GM18511 (cell line): ENCODE measurements at regions not wholly inside any gene's neighbourhood (a gene's known extent, or its start where the extent isn't known, plus 50 kb on each side); places are given as distances from the start of the nearest gene placed in this dataset.
"Not testable (repeated sequence)": the region's sequence is repeated elsewhere in the genome, so short reads cannot be mapped to it uniquely, and the experiment has no call there.

Experiments used
- ATAC-seq: cut with Tn5 transposase; IDR thresholded peaks from one replicate; pipeline ENCODE4 v1.9.1; 2021; ENCODE audit warnings: mild to moderate bottlenecking, moderate library complexity; ENCODE audit not compliant: unreplicated experiment

DNA sequence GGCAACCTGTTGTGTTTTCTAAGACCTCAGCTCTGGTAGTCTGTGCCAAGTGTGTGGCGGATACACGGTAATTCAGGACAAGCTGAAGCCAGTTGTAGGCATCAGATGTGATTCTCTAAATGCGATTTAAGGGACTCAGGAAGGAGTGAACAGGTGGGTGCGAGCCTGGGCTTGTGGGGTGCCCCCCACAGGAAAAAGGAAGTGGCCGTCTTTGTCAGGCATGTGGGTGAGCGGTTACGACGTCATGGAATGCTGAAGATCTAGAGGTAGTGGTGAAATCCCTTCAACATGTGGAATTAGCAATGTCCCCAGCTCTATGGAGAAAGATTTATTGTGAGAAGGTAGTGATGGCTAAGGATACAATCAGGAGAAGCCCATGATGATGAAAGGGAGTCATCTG is 95.1 kb upstream of the EXOC2 start:
- no peak for ATAC-seq

DNA sequence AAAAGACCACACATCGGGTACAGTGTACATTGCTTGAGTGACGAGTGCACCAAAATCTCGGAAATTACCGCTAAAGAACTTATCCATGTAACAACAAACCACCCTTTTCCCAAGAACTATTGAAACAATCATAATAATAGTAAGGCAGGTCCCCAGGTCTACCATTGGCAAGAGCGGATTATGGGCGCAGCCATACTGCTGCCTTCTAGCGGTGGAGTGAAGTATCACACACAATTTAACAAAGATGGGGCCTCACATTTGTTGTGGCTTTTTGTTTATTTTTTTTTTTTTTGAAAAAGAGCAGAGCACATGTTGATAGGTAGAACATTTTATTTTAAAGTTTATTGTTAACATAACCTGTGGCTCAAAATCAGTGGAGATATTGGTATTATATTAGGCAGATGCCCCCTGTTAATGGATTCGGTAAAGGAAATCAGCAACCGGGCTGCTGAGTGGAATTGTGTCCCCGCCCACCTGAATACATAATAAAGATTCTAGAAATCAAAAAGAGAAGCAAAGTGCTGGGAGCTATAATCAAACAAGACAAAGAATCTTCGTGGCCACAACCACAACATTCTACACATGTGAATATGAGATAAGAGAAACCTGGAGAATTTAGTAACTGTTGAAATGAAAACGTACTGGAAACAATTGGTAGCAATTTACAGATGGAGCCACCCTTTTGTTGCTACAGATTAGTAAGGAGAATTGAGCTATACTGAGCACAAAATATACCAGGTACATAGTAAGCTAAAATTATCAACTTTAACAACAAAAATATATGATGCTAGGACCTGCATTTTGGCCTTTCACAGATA is 94.2 kb upstream of the EXOC2 start:
- ATAC-seq, result no peak

DNA sequence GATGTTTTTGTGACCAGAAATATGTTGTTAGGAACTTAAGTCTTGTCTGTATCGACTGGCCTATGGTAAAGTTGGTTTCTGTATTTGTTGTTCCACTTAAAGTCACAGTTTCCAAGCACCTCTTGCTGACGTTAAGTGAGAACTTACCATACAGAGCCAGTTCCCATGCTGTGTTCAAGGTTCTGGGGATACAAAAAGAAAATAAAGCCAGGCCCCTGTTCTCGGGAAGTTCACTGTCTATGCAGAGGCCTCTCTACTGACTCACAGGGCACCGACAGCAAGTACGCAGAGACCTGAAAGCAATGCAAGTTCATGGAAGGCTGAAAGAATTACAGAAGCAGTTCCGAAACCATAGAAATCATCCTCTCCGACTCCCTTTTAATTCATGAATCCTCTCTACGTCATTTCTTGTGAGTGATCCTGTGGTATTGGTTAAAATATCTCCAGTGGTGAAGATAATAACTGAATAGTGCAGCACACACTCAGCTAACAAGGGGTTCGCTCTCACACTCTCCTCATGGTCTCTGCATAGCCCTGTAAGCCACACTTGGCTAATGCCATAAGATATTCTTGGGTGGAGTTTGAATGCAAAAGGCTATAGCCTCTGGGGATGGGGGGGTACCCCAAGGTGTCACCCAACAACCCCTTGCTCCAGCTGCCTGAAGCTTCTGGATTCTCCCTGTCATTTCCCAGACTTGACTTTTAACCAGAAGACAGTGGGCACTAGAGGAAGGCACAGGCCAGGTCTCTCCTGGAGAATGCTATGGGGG is 91.2 kb upstream of the EXOC2 start:
- no peak for ATAC-seq

DNA sequence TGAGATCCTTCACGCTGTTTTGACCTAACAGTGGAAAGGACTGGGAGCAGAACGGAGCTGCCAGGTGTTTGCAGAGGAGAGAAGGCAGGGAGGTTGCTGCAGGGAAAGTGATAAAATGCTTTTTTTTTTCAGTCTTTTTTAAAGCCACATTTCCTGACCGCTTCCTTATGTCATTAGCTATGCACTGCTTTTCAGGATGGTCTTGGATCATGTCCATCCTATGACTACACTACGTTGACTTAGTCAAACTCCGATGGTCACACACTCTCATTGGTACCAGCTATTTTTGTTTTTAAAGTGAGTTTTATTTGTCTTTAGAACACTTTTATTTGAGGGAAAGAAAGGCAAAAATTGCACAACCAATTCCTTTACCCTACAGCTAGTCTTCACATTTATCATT is 89.2 kb upstream of the EXOC2 start:
- no peak for ATAC-seq

GRCh38 chr6:781350-781961 is 88.5 kb upstream of the EXOC2 start:
- ATAC-seq, result no peak

DNA sequence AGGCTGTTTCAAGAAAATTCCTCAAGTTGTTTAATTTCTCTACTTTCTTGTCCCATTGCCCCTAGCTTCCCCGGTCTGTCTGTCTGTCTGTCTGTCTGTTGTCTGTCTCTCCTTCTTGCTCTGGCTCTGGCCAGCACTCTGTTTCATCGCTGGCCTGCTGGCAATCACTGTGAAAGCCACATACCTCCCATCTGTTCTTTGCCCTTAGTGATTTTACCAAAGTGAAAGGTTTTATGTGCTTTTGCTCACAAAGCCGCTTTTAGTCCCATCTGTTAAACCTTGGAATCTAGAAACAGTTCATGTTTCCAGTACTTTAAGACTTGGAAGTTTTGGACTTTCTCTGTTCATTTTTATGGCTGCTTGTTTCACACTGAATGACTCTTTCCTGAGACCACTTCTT is 87.8 kb upstream of the EXOC2 start:
- no peak for ATAC-seq

- no peak for ATAC-seq
These were observed 84.0 kb upstream of the EXOC2 start for GRCh38 chr6:776951-777350.

DNA sequence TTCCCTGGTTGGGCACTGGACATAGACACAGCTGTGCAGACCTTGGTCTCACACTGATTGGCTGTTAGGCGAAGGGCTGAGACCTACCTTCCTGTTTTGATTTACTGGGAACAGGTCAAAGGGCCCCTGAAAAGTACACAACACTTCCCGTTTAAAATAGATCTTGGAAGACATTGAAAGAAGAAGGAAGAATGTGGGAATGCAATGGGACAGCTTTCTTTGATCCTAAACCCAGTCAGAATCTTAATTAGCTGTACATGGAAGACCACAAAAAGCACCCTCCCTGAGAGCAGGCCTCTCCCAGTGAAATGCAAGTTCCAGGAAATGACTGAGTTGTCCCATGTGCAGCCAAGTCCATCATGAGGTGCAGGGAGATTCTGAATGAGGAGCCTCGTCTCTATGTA is 83.6 kb upstream of the EXOC2 start:
- no peak for ATAC-seq

- ATAC-seq, result no peak
These were observed 82.9 kb upstream of the EXOC2 start for GRCh38 chr6:775863-776262.

DNA sequence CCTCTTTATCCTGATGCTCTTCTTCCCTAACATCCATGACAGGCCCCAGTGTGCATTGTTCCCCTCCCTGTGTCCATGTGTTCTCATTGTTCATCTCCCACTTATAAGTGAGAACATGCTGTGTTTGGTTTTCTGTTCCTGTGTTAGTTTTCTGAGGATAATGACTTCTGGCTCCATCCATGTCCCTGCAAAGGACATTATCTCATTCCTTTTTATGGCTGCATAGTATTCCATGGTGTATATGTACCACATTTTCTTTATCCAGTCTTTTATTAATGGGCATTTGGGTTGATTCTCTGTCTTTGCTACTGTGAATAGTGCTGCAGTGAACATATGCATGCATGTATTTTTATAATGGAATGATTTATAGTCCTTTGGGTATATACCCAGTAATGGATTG is 78.7 kb upstream of the EXOC2 start:
- ATAC-seq, result not testable (repeated sequence)

- no peak for ATAC-seq
These were observed 75.0 kb upstream of the EXOC2 start for GRCh38 chr6:767755-768512.

- ATAC-seq, result no peak
These were observed 73.7 kb upstream of the EXOC2 start for GRCh38 chr6:766625-767024.

DNA sequence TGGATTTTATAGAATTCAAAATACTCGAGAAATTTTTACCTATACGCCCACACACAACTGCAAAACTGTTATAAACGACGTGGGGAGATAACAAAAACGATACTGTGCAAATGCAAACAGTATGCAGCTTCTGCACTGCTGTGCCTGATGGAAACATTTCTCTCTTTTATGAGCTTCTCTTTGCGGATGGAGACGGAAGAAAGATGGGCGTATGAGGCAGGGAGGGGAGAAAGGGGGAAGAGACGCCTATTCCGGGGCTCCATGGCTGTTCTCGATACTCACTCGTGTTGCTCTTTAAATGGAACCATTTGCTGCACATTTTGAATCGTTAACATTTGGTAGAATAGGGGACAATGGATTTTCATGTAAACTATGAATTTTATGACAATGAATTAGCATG is 69.1 kb upstream of the EXOC2 start:
- no peak for ATAC-seq

DNA sequence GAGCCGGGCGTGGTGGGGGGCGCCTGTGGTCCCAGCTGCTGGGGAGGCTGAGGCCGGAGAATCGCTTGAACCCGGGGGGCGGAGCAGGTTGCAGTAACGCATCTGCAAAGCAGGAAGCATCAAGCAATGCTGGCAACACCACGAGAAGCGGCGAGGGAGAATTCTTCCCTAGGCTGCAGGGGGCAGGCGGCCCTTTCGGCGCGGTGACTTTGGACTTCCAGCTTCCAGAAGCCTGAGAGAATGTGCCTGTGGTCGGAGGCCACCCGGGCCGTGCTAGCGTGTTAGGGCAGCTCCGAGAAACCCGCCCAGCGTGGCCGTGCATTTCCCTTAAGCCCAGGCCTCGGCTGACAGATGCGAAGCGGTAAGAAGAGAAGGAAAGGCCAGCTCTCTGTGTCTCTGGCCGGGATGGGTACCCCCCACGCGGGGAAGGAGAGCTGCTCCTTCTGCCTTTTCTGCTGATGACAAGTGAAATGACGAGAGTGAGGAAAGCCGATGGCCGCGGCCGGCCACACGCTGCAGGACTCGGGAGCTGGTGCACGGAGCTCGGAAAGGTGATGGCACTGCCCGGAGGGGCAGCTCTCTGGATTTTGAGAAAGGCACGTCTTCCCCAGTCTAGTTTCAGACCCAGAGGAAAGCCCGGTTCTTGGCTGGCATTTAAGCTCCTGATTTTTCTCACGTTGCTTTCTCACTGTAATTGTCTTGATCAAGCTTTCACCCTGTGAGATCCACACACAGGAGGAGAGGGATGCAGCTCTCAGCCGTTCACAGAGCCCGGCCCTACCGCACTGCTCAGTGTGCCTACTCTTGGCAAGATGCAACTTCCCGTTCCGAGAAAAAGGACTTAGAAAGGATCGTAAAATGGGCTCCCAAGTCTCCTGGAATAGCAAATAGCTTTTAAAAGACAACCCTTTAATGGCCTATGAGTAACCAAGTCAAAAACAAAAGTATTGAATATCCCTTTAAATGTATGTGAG is 68.3 kb upstream of the EXOC2 start:
- no peak for ATAC-seq

GRCh38 chr6:759729-760128 is 66.8 kb upstream of the EXOC2 start:
- ATAC-seq, result no peak

- ATAC-seq, result no peak
These were observed 63.3 kb upstream of the EXOC2 start for GRCh38 chr6:756224-756623.

GRCh38 chr6:754202-754601 is 61.3 kb upstream of the EXOC2 start:
- no peak for ATAC-seq

DNA sequence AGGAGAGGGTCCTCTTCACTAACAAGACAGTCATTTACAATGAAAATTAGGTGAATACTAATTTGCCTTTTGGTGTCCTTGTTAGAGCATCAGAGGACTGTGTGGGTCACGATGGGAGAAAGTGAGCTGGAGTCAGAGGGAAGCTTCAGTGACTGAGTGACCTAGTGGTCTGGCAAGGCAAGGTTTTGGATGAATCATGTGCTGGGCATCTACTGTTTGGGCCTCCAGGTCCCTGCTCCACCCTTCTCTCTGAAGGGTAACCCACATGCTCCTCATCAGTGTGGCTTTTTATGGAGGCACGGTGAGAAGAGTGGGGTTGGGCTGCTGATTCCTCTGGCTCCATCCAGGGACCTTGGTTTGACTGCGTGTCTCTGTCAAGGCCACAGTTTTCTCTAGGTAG is 60.5 kb upstream of the EXOC2 start:
- no peak for ATAC-seq

- no peak for ATAC-seq
These were observed 59.5 kb upstream of the EXOC2 start for GRCh38 chr6:752438-752837.

GRCh38 chr6:751765-752164 is 58.8 kb upstream of the EXOC2 start:
- no peak for ATAC-seq
